GM12892 (cell line): ENCODE measurements at regions not wholly inside any gene's neighbourhood (a gene's known extent, or its start where the extent isn't known, plus 50 kb on each side); places are given as distances from the start of the nearest gene placed in this dataset.

ENCODE experiments used
- POLR2A ChIP-seq: IDR thresholded peaks from 2 replicates; pipeline ENCODE4 v1.6.1; 2011; ENCODE audit warnings: low read depth, low read length, control low read depth
- POLR2AphosphoS5 ChIP-seq: IDR thresholded peaks from 2 replicates; pipeline ENCODE4 v1.6.1; 2011; ENCODE audit warnings: low read depth, low read length, control low read depth

DNA sequence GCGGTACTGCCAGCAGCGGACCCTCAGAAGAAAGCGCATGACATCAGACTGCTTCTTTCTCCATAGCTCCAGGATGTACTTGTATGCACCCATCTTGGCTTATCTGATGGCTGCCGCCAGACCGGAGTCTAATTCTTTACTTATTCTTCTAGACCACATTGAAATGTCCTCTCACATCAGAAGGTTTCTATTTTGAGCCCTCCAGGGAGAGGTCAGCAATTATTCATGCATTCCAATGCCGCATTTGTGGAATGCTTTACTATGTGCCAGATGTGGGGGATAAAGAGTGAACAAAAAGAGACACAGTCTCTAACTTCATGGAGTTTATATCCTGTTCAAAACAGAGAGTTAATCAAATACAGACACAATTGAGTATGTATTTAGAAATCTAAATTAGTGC lies 230.1 kb downstream of the MIAT start:
- TF ChIP-seq POLR2A (no peak), POLR2AphosphoS5 (no peak)
